H1 (cell line): ENCODE measurements at regions not wholly inside any gene's neighbourhood (a gene's known extent, or its start where the extent isn't known, plus 50 kb on each side); places are given as distances from the start of the nearest gene placed in this dataset.

ENCODE experiments used
- CTCF ChIA-PET: fragments of 300-600 bp; sonication (Branson Sonifier 250); formaldehyde crosslinking; loops from one replicate; lab custom pipeline; 2021; ENCODE audit not compliant: partially characterized antibody; lab: Charles Lee
- POLR2A ChIA-PET: fragments of 300-600 bp; sonication (Branson Sonifier 250); formaldehyde crosslinking; loops from one replicate; lab custom pipeline; 2021; ENCODE audit warnings: inconsistent platforms; ENCODE audit not compliant: partially characterized antibody; lab: Charles Lee
- DNase-seq, 2 experiments: peaks; one replicate each; pipeline versions ENCODE4 v3.0.0 to v3.0.0-alpha.2; 2010 to 2022; ENCODE audit warnings: low spot score in 2 of 2, low read depth in 1 of 2, mixed read lengths in 1 of 2
- FAIRE-seq: peaks from 2 replicates; lab custom pipeline; 2011; peaks lifted over from hg19 to GRCh38; lab: Jason Lieb, UNC
- H2AFZ ChIP-seq: 2 replicates; pipeline ENCODE4 v1.8.1; 2012; ENCODE audit warnings: low read length, inconsistent platforms
- H2AK5ac ChIP-seq: 2 replicates; pipeline ENCODE4 v1.6.1; 2013; ENCODE audit warnings: low read depth, low read length
- H2BK120ac ChIP-seq: replicated peaks from 2 replicates; pipeline ENCODE3; 2013; ENCODE audit warnings: low read depth, low read length, inconsistent platforms
- H2BK12ac ChIP-seq: 2 replicates; pipeline ENCODE4 v1.6.1; 2013; ENCODE audit warnings: low read depth, low read length
- H2BK15ac ChIP-seq: 2 replicates; pipeline ENCODE4 v1.6.1; 2013; ENCODE audit warnings: low read length
- H2BK20ac ChIP-seq: 2 replicates; pipeline ENCODE4 v1.6.1; 2013; ENCODE audit warnings: low read length
- H2BK5ac ChIP-seq: 2 replicates; pipeline ENCODE4 v1.6.1; 2013; ENCODE audit warnings: low read depth, low read length
- H3K14ac ChIP-seq: 2 replicates; pipeline ENCODE4 v1.6.1; 2013; ENCODE audit warnings: inconsistent platforms; ENCODE audit not compliant: insufficient read length
- H3K18ac ChIP-seq: 2 replicates; pipeline ENCODE4 v1.6.1; 2013; ENCODE audit warnings: low read length; ENCODE audit errors: extremely low read depth
- H3K23ac ChIP-seq: 2 replicates; pipeline ENCODE4 v1.6.1; 2013; ENCODE audit warnings: inconsistent platforms; ENCODE audit not compliant: insufficient read length
- H3K23me2 ChIP-seq: 2 replicates; pipeline ENCODE4 v1.6.1; 2013; ENCODE audit warnings: low read depth, low read length
- H3K27ac ChIP-seq: 2 replicates; pipeline ENCODE4 v1.6.1; 2011; ENCODE audit warnings: low read depth, low read length, inconsistent platforms
- H3K27me3 ChIP-seq, 4 experiments: replicated peaks in 1 of 4; 1 replicate in 1 of 4; 2 replicates in 3 of 4; pipeline versions ENCODE4 v1.6.1 to v1.8.1; 2011 to 2013; ENCODE audit warnings: low read length in 3 of 4, mild to moderate bottlenecking in 3 of 4, inconsistent platforms in 2 of 4, mixed read lengths in 2 of 4, moderate library complexity in 1 of 4; ENCODE audit not compliant: control insufficient read depth in 3 of 4, insufficient read depth in 3 of 4; ENCODE audit errors: extremely low read depth in 1 of 4
- H3K36me3 ChIP-seq, 4 experiments: 2 replicates each; pipeline versions ENCODE4 v1.6.1 to v1.8.1; 2011 to 2013; ENCODE audit warnings: mild to moderate bottlenecking in 4 of 4, low read length in 3 of 4, moderate library complexity in 2 of 4, control low read depth in 1 of 4, inconsistent platforms in 1 of 4; ENCODE audit not compliant: insufficient read depth in 4 of 4, control insufficient read depth in 2 of 4
- H3K4ac ChIP-seq: replicated peaks from 2 replicates; pipeline ENCODE3; 2013; ENCODE audit warnings: low read length, low read depth, mixed read lengths, inconsistent platforms; ENCODE audit not compliant: insufficient read length
- H3K4me1 ChIP-seq, 4 experiments: replicated peaks in 1 of 4; 1 replicate in 1 of 4; 2 replicates in 3 of 4; pipeline versions ENCODE4 v1.6.1 to v1.8.1; 2011 to 2013; ENCODE audit warnings: low read length in 3 of 4, inconsistent platforms in 2 of 4, mixed read lengths in 1 of 4; ENCODE audit not compliant: insufficient read depth in 4 of 4, control insufficient read depth in 3 of 4
- H3K4me2 ChIP-seq, 2 experiments: 2 replicates each; pipeline versions ENCODE4 v1.6.1 to v1.8.1; 2011 to 2013; ENCODE audit warnings: low read depth in 2 of 2, low read length in 2 of 2, control low read depth in 1 of 2, inconsistent platforms in 1 of 2, mild to moderate bottlenecking in 1 of 2; ENCODE audit not compliant: insufficient read depth in 1 of 2
- H3K4me3 ChIP-seq, 4 experiments: fragments of 200-600, 300-600 bp in 1 of 4; sonication (generic), shearing (Covaris generic), sonication (Bioruptor Twin) in 1 of 4; 2 replicates each; pipeline versions ENCODE4 v1.5.1 to v1.8.1; 2011 to 2016; ENCODE audit warnings: low read length in 4 of 4, low read depth in 3 of 4, control low read depth in 2 of 4, inconsistent platforms in 2 of 4, mild to moderate bottlenecking in 2 of 4, mixed read lengths in 1 of 4, moderate library complexity in 1 of 4; ENCODE audit not compliant: insufficient read depth in 2 of 4; ENCODE audit errors: extremely low read depth in 1 of 4
- H3K56ac ChIP-seq: replicated peaks from 2 replicates; pipeline ENCODE3; 2013; ENCODE audit warnings: low read depth, mild to moderate bottlenecking, mixed read lengths, low read length, inconsistent platforms; ENCODE audit not compliant: insufficient read length
- H3K79me1 ChIP-seq: 2 replicates; pipeline ENCODE4 v1.6.1; 2013; ENCODE audit warnings: low read depth, low read length, control low read depth
- H3K79me2 ChIP-seq, 2 experiments: 2 replicates each; pipeline versions ENCODE4 v1.6.1 to v1.8.1; 2012 to 2013; ENCODE audit warnings: low read length in 2 of 2, mild to moderate bottlenecking in 2 of 2, inconsistent platforms in 1 of 2; ENCODE audit not compliant: insufficient read depth in 2 of 2, control insufficient read depth in 1 of 2
- H3K9ac ChIP-seq, 4 experiments: replicated peaks in 1 of 4; 1 replicate in 1 of 4; 2 replicates in 3 of 4; pipeline versions ENCODE4 v1.6.1 to v1.8.1; 2011 to 2013; ENCODE audit warnings: low read depth in 3 of 4, low read length in 3 of 4, control low read depth in 2 of 4, mild to moderate bottlenecking in 2 of 4, moderate library complexity in 2 of 4, inconsistent platforms in 1 of 4; ENCODE audit errors: extremely low read depth in 1 of 4
- H3K9me3 ChIP-seq, 2 experiments: 2 replicates each; pipeline versions ENCODE4 v1.6.1 to v1.8.1; 2012 to 2013; ENCODE audit warnings: mild to moderate bottlenecking in 2 of 2, moderate library complexity in 2 of 2, control low read depth in 1 of 2, inconsistent platforms in 1 of 2, low read depth in 1 of 2, low read length in 1 of 2, mixed read lengths in 1 of 2; ENCODE audit not compliant: insufficient read depth in 2 of 2
- H4K20me1 ChIP-seq, 2 experiments: replicated peaks in 1 of 2; 2 replicates each; pipeline versions ENCODE3 to v1.8.1; 2011 to 2013; ENCODE audit warnings: inconsistent platforms in 2 of 2, low read length in 2 of 2, mild to moderate bottlenecking in 1 of 2; ENCODE audit not compliant: insufficient read depth in 2 of 2, control insufficient read depth in 1 of 2
- H4K5ac ChIP-seq: 2 replicates; pipeline ENCODE4 v1.6.1; 2013; ENCODE audit warnings: low read length, low read depth, mixed read lengths, inconsistent platforms; ENCODE audit not compliant: insufficient read length
- H4K8ac ChIP-seq: 2 replicates; pipeline ENCODE4 v1.8.0; 2013; ENCODE audit warnings: mild to moderate bottlenecking, moderate library complexity, low read length, inconsistent platforms; ENCODE audit not compliant: insufficient read depth; ENCODE audit errors: extremely low read depth
- H4K91ac ChIP-seq: replicated peaks from 2 replicates; pipeline ENCODE3; 2013; ENCODE audit warnings: low read length, mixed read lengths, inconsistent platforms; ENCODE audit not compliant: insufficient read length
- BACH1 ChIP-seq: IDR thresholded peaks from 2 replicates; pipeline ENCODE4 v1.6.1; 2012; ENCODE audit warnings: low read length, improper control_type of control experiment
- CBX5 ChIP-seq: fragments of 300-800, 300-1000 bp; sonication (generic); IDR thresholded peaks from 2 replicates; pipeline ENCODE4 v1.7.1; 2016; ENCODE audit warnings: antibody characterized with exemption, low read length, low read depth
- CEBPB ChIP-seq: IDR thresholded peaks from 2 replicates; pipeline ENCODE4 v1.6.1; 2012; ENCODE audit warnings: low read depth, low read length
- CTBP2 ChIP-seq: IDR thresholded peaks from 2 replicates; pipeline ENCODE4 v1.7.0; 2011; ENCODE audit warnings: borderline replicate concordance, mild to moderate bottlenecking, moderate library complexity, mixed read lengths, low read length; ENCODE audit not compliant: insufficient read depth, insufficient read length
- FOSL1 ChIP-seq: IDR thresholded peaks from 2 replicates; pipeline ENCODE4 v1.6.1; 2011; ENCODE audit warnings: mild to moderate bottlenecking, low read depth, low read length, moderate library complexity; ENCODE audit not compliant: insufficient read depth
- KDM1A ChIP-seq: fragments of 200-600, 300-600 bp; sonication (generic); IDR thresholded peaks from 2 replicates; pipeline ENCODE4 v1.7.1; 2016; ENCODE audit warnings: mild to moderate bottlenecking, low read length, borderline replicate concordance
- KDM4A ChIP-seq: IDR thresholded peaks from one replicate; pipeline ENCODE4 v1.7.1; 2012; ENCODE audit warnings: low read depth, mild to moderate bottlenecking, moderate library complexity, low read length, inconsistent platforms; ENCODE audit not compliant: severe bottlenecking
- RBBP5 ChIP-seq: IDR thresholded peaks from 2 replicates; pipeline ENCODE4 v1.7.1; 2012; ENCODE audit warnings: low read depth, mild to moderate bottlenecking, inconsistent platforms, low read length, moderate library complexity, borderline replicate concordance
- SP2 ChIP-seq: IDR thresholded peaks from 2 replicates; pipeline ENCODE4 v1.6.1; 2012; ENCODE audit warnings: mild to moderate bottlenecking, low read length, inconsistent platforms
- SRF ChIP-seq: IDR thresholded peaks from 2 replicates; pipeline ENCODE4 v1.6.1; 2011; ENCODE audit warnings: mild to moderate bottlenecking, low read depth, low read length, moderate library complexity
- YY1 ChIP-seq: IDR thresholded peaks from 2 replicates; pipeline ENCODE4 v1.6.1; 2011; ENCODE audit warnings: low read depth, mild to moderate bottlenecking, low read length
- WGBS, 2 experiments: shearing (Covaris generic) in 1 of 2; methylation state at CpG; one replicate each; pipeline versions ENCODE4 v1.1.6 to v1.1.7; 2013 to 2015; ENCODE audit warnings: low lambda C conversion rate in 2 of 2, mixed read lengths in 2 of 2, inconsistent platforms in 1 of 2, low coverage in 1 of 2, missing lambda C conversion rate in 1 of 2; ENCODE audit not compliant: insufficient replicate concordance in 2 of 2, insufficient coverage in 1 of 2, insufficient read length in 1 of 2; ENCODE audit errors: extremely low coverage in 1 of 2, missing lambda C conversion rate in 1 of 2; 5-methylcytosine and 5-hydroxymethylcytosine counted together
- TF ChIP-seq, protein P1 (sequence below): IDR thresholded peaks from 2 replicates; pipeline ENCODE4 v1.6.1; 2012; ENCODE audit warnings: inconsistent platforms

DNA sequence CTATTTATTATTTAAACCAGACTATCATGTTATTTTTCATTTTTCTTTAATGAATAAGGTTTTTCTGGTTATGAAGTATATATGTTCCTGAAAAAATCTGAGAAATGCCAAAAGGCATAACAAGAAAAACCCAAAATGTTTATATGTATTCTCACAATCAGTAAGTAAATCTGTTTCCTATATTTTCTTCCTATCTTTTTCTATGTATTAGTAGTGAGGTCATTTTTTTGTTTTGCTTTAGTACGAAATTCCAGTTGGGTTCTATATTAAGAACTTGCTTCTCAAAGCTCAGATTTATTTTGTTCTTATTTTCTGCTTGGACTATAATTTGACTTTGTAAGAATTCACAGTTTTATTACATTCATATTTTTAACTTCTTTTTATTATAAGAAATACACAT is 287.5 kb upstream of the NFE2L3 start:
- Histone ChIP-seq H4K8ac (no peak overlapping the region), H2BK12ac (no peak overlapping the region), H4K91ac (no peak overlapping the region), H3K4me3 (no peak overlapping the region), H3K79me2 (no peaks in the 10 kb centered on the region), H3K36me3 (no peaks in the 10 kb centered on the region), H2BK120ac (no peak overlapping the region), H3K4ac (no peak overlapping the region), H3K14ac (no peak overlapping the region), H3K27me3 (peaks cover 16 to 28% (median 22%) of the 10 kb centered on the region in 4 experiments; a peak in 6 of 7 replicates), H3K9me3 (no peaks in the 10 kb centered on the region), H4K20me1 (peaks cover 3 to 5% of the 10 kb centered on the region in 2 experiments), H2BK5ac (no peak overlapping the region), H3K23ac (no peak overlapping the region), H3K4me2 (no peak overlapping the region), H3K9ac (no peak overlapping the region), H4K5ac (no peak overlapping the region), H3K18ac (no peak overlapping the region), H3K23me2 (no peaks in the 10 kb centered on the region), H2BK20ac (no peak overlapping the region), H3K4me1 (no peaks in the 10 kb centered on the region), H3K56ac (no peak overlapping the region), H2BK15ac (no peak overlapping the region), H3K27ac (no peak overlapping the region), H3K79me1 (no peaks in the 10 kb centered on the region), H2AFZ (no peak overlapping the region), H2AK5ac (no peak overlapping the region)
- ChIA-PET POLR2A (no interaction called here), CTCF (no interaction called here)
- FAIRE-seq (no peak), DNase-seq (no peak)
- 57% methylated on average over 1 of the region's 1 CpG; no CpG with 5 or more reads in 1 of the 2 experiments for WGBS, 2 experiments
- TF ChIP-seq SP2 (no peak), KDM1A (no peak), CBX5 (no peak), SRF (no peak), YY1 (no peak), KDM4A (no peak), RBBP5 (no peak), CEBPB (no peak), CTBP2 (no peak), FOSL1 (no peak), BACH1 (no peak)
- TF ChIP-seq, protein P1, sequence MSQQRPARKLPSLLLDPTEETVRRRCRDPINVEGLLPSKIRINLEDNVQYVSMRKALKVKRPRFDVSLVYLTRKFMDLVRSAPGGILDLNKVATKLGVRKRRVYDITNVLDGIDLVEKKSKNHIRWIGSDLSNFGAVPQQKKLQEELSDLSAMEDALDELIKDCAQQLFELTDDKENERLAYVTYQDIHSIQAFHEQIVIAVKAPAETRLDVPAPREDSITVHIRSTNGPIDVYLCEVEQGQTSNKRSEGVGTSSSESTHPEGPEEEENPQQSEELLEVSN: no peak
